Left cardiac atrium (tissue), 4 donors: ENCODE measurements at regions not wholly inside any gene's neighbourhood (a gene's known extent, or its start where the extent isn't known, plus 50 kb on each side); places are given as distances from the start of the nearest gene placed in this dataset.
"Not testable (repeated sequence)": the region's sequence is repeated elsewhere in the genome, so short reads cannot be mapped to it uniquely, and the experiment has no call there.

Experiments
- ATAC-seq, 2 donors: fragments of 200-7000 bp; cut with Tn5 transposase; one replicate each; pipeline ENCODE4 v1.9.1; 2020; ENCODE audit warnings: mild to moderate bottlenecking in 2 of 2, moderate library complexity in 2 of 2
- DNase-seq: peaks from one replicate; pipeline ENCODE4 v3.0.0-alpha.2; 2020
- intact Hi-C, 2 donors: fragments of 100-400 bp; cut with DNase I; formaldehyde crosslinking; loops; one replicate each; pipeline versions ENCODE4 v1.14.1 to v1.15.1; 2022 to 2023
- donor health status: DM: no; HTN: yes; CAD: no.
- donor health status: DM: no; HTN: yes; CAD: no; lungs with severe emphysema.
- donor health status: DM: yes; HTN: yes; CAD: no.
- donor health status: Dilated cardiomyopathy.

DNA sequence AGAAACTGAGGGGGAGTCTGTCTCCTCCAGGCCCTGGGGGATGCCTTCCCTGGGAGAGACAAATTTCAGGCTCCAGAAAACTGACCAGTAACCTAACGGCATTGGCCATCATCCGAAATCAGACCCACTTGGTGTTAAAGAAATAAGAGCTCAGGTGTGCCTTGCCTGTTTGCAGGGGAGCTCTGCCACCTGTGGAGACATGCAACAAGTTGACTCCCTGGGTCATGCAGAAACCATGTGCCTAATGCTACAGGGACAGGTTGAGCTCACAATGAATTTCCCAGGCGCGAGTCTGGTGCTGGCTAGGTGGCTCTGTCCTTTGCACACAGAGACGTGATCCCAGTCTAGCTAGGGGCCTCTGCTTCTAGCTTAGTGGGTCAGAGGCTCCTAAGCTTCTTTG, 95.8 kb upstream of the KIT start:
- intact Hi-C loops = no loop called here
- no peak for ATAC-seq
- DNase-seq = no peak

DNA sequence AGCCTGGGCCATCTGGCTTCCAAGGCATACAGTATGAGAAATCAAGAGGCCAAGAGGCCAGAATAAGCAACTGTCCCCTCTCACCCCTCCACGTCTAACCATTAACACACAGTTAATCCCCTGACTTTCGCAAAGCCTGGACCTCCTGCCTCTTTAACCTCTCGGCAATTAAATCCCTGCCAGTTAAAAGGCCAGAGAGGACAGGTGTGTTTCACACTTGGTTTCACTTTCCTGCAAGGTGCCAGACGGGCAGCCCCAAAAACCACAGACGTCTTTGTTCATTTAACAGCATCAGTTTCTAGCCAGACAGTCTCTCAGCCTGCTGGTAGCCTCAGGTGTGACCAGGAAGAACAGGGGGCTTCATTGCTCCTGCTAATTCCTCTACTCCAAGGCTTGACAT, 91.1 kb upstream of the KIT start:
- DNase-seq = no peak
- ATAC-seq = no peak
- intact Hi-C loops = no loop called here

DNA sequence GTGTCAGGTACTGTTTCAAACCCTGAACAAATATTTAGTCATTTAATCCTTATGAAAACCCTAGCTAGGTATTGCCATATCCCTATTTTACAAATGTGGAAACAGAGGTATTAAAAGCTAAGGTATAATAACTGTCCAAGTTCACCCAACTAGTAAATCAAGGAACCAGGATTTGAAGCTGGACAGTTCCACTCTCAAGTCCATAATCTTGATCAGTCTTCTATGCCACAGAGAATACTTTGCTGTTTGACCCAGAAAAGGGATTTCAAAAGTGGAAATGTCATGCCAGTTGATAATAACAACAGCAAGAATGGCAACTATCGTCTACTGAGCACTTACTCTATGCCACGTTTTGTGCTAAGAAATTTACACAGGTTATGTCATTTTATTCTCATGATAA, 90.4 kb upstream of the KIT start:
- ATAC-seq (no peak), DNase-seq (no peak)
- intact Hi-C loops = no loop called here

DNA sequence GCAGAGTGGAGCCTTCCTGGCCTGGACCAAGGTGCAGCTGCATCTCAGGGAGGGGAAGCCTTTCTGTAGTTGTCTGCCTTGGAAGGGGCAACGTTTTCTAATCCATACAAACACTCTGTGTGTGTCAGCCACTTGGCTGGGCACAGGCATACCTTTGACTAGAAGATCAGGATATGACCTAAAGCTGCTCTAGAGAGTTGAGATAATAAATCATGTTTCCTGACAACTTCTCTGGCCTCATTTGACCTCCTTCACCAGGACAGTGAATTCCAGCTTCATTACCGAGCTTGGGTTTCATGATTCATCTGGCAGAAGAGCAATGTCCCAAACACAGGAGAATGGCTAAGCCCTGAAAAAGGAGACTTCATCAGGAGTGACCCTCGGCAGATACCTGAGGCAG, 89.6 kb upstream of the KIT start:
- ATAC-seq = peak in 1 of 2 donors; percentile 92
- intact Hi-C loops = no loop called here
- no peak for DNase-seq

DNA sequence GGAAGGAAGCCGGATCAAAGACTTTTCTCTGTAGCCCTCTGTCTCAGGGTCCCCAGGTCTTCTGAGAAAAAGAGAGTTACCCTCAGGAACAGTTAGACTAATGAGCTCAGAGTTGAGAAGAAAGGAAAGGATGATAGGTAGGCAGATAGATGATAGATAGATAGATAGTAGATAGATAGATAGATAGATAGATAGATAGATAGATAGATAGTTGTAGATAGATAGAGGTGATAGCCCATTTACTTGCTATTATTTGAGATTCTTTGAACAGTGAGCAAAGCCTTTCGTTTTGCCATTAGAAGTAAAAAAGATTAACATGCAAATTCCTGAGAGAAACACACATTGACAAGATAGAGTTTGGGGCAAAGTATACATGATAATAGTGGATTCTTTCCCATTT, 86.9 kb upstream of the KIT start:
- DNase-seq (no peak), ATAC-seq (no peak)
- intact Hi-C loops = no loop called here

DNA sequence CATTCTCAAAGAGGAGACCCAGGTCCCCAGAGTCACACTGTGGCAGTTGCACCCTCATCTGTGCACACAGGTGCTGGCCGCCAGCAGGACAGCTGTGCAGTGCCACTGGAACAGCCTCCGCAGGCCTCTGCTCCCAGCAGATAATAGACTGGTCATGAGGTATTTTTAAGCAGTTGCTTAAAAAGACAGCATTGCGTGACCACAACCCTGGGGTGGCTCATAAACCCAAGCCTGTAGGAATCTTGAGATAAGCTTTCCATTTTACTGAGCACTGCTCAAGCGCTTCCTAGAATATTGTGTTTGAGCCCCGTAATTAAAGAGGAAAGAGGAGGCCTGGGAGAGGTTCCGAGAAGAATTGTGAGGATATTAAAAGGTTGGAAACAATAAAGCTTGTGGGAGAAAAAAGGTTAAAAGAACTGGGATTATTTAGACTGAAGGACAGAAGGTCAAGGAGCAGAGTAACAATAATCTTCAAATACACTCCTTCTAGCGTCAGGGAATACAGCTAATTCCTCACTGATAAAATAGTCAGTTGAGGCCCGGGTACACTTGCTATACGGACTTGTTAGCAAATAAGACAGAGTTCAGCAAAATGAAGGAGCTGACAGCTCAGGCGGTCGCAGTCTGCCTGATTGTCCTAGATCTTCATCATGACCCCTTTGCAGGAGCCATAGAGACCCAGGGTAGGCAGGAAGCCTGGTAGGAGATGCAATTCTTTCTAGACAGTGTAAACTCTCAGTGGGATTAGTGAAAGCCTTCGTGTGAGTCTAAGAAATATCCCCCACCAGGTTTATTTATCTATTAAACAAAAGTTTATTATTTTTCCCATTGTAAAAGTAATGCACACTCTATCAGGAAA, 86.2 kb upstream of the KIT start:
- ATAC-seq = no peak
- intact Hi-C loops = no loop called here
- no peak for DNase-seq

DNA sequence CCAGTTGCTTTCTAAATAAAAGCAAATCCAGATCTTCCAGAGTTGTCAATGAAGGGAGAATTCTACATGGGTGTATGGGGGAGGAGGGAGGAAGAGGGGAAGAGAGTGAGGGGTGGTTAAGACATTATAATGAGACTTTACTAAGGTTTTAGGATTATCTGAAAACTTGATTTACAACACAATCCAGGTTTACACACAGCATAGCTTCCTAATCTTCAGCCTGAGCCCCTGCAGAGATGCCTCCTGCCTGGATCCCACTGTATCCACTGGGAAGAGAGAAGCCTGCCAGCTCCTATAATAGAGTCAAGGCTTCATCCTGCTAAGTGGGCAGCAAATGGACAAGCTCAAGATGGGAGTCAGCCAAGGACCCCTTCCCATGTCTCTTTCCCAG, 85.6 kb upstream of the KIT start:
- intact Hi-C loops = no loop called here
- ATAC-seq (no peak), DNase-seq (no peak)

DNA sequence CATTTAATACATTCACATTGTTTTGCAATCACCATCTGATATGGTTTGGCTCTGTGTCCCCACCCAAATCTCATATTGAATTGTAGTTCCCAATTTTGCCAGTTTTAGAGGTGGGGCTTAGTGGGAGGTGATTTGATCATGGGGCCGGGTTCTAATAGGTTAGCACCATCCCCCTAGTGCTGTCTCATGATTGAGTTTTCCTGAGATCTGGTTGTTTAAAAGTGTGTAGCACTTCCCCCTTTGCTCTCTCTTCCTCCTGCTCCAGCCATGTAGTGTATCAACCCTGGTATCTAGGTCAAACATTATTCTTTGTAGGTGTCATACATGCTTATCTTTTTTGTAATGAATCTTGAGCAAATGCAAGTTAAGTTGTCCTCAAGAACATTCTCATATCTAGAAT, 83.3 kb upstream of the KIT start:
- no peak for DNase-seq
- no peak for ATAC-seq
- intact Hi-C loops = no loop called here

DNA sequence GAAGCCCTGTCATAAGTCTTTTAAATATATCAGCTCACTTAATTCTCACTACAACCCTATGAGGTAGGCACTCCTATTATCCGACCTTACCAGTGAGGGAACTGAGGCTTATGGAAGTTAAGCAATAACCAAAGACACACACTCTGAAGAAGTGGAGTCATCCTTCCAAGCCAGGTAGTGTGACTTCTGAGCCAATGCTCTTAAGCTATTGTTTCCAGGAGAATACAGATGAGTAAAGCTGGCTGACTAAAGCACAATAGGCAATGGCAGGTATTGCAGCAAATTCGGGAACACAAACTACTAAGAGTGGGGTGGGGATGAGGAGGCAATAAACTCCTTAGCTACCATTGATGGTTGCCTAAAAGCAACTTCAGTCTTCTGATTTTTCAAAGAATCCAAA, 81.8 kb upstream of the KIT start:
- DNase-seq (no peak), ATAC-seq (no peak)
- intact Hi-C loops = no loop called here

DNA sequence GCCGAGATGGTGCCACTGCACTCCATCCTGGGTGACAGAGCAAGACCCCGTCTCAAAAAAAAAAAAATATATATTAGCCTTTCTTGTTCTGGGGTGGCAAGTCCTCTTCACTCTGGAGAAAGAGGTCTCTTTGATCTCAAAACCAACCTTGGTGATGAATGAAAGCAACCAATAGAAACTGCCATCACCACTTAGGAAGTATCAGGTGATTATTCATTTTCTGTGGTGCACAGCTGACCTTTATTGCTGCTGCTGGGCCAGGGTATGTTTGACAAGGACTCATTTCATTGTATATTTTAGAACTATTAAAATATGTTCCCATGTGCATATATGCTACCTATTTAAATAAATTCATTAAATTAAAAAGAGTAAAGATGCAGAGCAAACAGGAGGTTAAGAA, 76.0 kb upstream of the KIT start:
- intact Hi-C loops = no loop called here

DNA sequence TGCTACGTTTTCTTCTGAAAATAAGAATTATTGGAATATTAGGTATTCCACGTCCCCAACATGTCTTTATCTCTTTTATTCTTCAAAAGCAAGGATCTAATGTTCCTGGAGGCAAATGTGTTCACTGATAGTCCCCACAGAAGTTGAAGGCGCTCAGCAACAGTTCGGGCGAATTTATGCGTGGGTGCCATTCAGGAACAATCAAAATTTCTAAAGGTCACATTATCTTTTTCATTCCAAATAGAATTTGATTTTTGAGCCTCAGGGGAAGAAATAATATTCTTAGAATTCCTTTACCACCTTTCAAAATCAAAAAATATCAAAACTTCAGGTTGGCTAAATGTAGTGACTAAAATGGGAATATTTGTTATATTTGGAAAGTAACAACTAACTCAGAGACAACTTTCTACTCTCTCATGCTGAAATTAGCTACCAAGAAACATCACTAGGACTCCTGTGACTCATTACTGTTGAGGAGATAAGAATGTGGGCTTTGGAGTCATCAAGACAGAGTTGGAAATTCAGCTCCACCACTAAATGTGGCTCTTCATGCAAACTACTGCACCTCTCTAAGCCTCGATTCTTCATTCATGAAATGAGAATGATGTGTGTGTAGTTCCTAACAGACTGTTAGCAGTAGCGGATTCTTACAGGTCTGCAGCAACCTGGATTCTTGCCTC, 72.3 kb upstream of the KIT start:
- no peak for ATAC-seq

More for the DNA sequence above, 76.0 kb upstream of the KIT start:
- DNase-seq (no peak), ATAC-seq (no peak)

DNA sequence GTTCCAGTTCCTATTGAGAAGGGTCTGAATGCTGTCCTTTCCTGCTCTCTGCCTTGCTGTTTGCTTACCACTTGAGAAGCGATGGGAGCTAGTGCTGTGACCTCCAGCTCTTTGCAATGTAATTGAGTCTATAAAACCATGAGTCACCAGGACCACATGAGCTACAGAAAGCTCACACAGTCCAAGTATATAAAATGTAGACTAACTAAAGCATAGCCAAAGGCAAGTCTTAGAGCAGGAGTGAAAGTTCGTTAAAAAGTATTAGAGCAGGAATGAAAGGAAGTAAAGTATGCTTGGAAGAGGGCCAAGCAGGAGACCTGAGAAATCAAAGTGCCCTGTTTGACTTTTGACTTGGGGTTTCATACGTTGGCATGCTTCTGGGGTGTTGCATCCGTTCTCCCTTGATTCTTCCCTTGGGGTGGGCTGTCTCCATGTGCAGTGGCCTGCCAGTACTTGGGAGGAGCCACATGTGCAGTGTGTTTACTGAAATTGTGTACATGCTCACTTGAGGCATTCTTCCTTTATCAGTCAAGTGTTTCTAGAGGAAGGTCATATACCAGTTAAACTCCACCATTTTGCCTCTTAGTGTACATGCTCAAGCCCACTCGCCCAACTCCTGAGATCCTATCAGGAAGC, 71.3 kb upstream of the KIT start:
- no peak for ATAC-seq
- intact Hi-C loops = no loop called here

More for the DNA sequence above, 72.3 kb upstream of the KIT start:
- intact Hi-C loops = no loop called here
- DNase-seq = no peak

DNA sequence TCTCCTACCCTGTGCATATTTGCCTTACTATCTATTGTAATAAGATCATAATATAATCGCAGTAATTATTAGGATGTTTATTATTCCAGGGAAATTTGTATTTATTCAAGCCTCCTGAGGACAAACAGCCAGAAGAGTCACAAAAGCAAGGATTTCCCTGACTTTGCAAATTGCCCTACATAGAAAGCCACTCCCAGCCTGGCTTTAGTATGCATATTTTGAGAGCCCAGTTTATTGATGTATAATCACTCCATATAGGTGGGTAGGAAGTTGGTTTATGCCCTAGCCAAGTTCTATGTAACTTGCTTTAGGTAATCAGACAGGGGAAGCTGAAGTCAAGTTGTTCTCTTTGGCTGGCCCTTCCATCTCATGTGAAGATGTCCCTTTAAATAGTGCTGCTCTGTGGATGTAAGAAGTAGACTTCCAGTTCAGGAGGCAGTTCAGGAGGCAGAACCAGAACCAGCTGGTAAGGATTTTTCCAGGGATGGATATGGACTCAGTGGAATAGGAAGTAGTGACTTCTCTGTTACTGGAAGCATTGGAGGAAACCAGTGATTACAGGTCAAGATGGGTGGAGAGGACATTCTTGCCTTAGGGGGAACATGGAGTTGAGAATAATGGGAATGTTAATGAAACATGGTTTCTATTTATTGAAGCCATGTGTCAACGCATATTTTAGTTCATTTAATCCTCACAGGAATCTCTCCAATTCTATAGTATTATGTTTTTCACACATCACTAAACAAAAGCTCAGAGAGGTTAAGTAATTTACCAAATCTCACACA, 70.5 kb upstream of the KIT start:
- ATAC-seq = no peak
- intact Hi-C loops = no loop called here

More for the DNA sequence above, 71.3 kb upstream of the KIT start:
- DNase-seq = no peak

DNA sequence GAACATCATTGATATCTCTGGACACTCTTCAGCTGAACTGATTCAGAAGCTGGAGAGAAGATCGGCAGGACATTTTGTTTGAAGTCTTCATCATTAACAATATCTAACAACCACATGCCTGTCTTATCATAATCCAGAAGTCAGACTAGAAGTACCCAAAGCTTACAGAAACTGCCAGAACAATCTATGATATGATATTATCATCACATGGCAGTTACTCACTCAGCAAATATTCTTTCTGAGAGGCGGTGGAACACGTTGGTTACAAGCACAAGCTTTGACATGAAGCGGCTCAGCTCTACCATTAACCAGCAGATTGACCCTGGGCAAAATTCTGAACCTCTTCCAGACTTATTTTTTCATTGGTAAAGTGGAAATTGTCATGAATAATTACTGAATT, 69.4 kb upstream of the KIT start:
- intact Hi-C loops = no loop called here
- ATAC-seq (no peak), DNase-seq (no peak)

More for the DNA sequence above, 70.5 kb upstream of the KIT start:
- no peak for DNase-seq

DNA sequence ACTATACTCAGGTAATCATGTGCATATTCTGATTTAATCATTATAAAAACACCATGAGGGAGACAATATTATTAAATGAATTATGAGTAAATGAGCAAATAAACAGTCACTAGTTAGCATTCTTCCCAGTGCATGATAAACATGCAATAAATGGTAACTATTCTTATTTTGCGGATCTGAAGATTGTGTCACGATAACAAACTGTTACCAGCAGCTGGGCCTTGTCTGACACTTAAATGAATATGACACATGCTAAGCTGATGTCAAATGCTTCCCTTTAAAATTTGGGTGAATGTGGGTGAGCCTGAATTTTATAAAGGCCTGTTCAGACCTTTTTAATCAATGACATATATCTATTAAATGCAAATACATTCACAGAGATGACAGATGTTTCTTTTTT, 68.2 kb upstream of the KIT start:
- intact Hi-C loops = no loop called here
- no peak for DNase-seq

DNA sequence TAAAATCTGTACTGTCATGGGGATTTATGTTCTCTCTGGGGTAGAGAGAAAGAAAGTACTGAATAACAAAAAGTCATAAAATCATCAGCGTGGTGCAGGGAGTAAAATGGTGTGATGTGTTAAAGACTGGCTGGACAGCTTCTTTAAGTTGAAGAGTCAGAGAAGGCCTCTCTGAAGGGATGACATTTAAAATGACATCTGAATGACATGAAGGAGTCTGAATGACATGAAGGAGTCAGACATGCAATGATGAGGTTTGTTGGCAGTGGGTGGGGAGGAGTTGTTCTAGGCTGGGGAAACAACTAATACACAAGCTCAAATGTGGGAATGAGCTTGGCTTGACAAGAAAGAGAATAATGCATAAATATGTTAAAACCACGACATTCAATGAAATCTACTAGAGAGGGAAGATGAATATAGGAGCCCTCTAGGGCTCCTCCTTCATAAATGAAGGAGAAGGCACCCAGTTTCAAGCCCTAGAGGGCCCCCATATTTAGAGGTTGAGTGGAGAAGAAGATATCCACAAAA, 63.9 kb upstream of the KIT start:
- DNase-seq = no peak
- no peak for ATAC-seq
- intact Hi-C loops = no loop called here

More for the DNA sequence above, 68.2 kb upstream of the KIT start:
- ATAC-seq = no peak

DNA sequence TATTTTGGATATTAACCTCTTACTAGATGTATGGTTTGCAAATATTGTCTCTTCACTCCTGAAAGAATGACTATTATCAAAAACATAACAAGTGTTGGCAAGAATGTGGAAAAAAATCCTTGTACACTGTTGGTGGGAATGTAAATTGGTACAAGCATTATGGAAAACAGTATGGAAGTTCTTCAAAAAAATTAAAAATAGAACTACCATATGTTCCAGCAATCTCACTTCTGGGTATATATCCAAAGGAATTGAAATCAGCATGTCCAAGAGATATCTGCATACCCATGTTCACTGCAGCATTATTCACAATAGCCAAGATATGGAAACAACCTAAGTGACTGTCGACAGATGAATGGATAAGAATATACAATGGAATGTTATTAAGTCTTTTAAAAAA, 61.6 kb upstream of the KIT start:
- intact Hi-C loops = no loop called here
- DNase-seq (no peak), ATAC-seq (no peak)

DNA sequence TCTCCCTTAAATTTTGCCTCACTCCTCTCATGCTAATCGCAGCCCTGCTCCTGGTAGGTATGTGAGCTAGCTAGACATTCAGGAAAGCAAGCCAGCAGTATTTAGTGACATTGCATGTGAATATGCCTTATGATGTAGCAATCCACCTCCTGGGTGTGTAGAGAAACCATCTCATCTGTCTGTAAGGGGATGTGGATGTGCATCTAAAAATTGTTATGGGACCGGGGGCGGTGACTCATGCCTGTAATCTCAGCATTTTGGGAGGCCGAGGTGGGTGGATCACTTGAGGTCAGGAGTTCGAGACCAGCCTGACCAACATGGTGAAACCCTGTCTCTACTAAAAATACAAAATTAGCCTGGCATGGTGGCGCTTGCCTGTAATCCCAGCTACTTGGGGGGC, 60.1 kb upstream of the KIT start:
- ATAC-seq, DNase-seq, intact Hi-C loops: not testable (repeated sequence)

DNA sequence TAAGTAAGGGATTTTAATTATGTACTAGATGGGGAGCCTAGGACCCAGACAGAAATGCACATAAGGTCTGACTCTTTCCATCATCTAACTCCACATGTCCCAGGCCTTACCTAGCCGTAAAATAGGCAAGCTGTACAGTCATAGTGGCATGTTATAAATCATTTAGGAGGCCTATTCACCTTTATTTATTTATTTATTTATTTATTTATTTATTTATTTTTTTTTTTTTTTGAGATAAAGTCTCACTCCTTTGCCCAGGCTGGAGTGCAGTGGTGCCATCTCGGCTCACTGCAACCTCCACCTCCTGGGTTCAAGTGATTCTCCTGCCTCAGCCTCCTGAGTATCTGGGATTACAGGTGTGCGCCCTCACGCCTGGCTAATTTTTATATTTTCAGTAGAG, 55.6 kb upstream of the KIT start:
- intact Hi-C loops, DNase-seq: not testable (repeated sequence)

More for the DNA sequence above, 55.6 kb upstream of the KIT start:
- ATAC-seq = not testable (repeated sequence)
